DOHH2 (cell line): ENCODE measurements at regions not wholly inside any gene's neighbourhood (a gene's known extent, or its start where the extent isn't known, plus 50 kb on each side); places are given as distances from the start of the nearest gene placed in this dataset.

Source experiments
- H3F3A ChIP-seq: fragments of 200-600 bp; sonication (generic), shearing (Covaris generic); 2 replicates; pipeline ENCODE4 v1.6.0; 2016; ENCODE audit warnings: antibody characterized with exemption, mild to moderate bottlenecking; ENCODE audit not compliant: control insufficient read depth, insufficient read depth
- H3K27ac ChIP-seq: fragments of 200-600 bp; sonication (generic); 2 replicates; pipeline ENCODE4 v1.5.1; 2014; ENCODE audit warnings: low read depth, mild to moderate bottlenecking, low read length, moderate library complexity
- H3K27me3 ChIP-seq: fragments of 200-600 bp; sonication (generic); 2 replicates; pipeline ENCODE4 v1.6.1; 2014; ENCODE audit warnings: mild to moderate bottlenecking, low read length, mixed read lengths; ENCODE audit not compliant: control insufficient read depth
- H3K36me3 ChIP-seq: fragments of 200-600 bp; sonication (generic); 2 replicates; pipeline ENCODE4 v1.6.1; 2014; ENCODE audit warnings: mild to moderate bottlenecking, low read length, moderate library complexity, mixed read lengths; ENCODE audit not compliant: control insufficient read depth
- H3K4me1 ChIP-seq: fragments of 200-600 bp; sonication (generic); 2 replicates; pipeline ENCODE4 v1.6.1; 2014; ENCODE audit warnings: mild to moderate bottlenecking, low read length, mixed read lengths; ENCODE audit not compliant: control insufficient read depth
- H3K4me2 ChIP-seq: fragments of 200-600 bp; sonication (generic); 2 replicates; pipeline ENCODE4 v1.6.0; 2014; ENCODE audit warnings: mild to moderate bottlenecking, low read length, moderate library complexity
- H3K4me3 ChIP-seq: fragments of 200-600 bp; sonication (generic); 2 replicates; pipeline ENCODE4 v1.5.1; 2014; ENCODE audit warnings: mild to moderate bottlenecking, low read length, mixed read lengths
- H3K79me2 ChIP-seq: fragments of 200-600 bp; sonication (generic); 2 replicates; pipeline ENCODE4 v1.6.1; 2014; ENCODE audit warnings: mild to moderate bottlenecking, low read length, mixed read lengths; ENCODE audit not compliant: control insufficient read depth
- H3K9me2 ChIP-seq: fragments of 200-600 bp; sonication (generic); replicated peaks from 2 replicates; pipeline ENCODE4 v1.6.1; 2014; ENCODE audit warnings: mild to moderate bottlenecking, low read length, mixed read lengths; ENCODE audit not compliant: control insufficient read depth
- H3K9me3 ChIP-seq: fragments of 200-600 bp; sonication (generic); 2 replicates; pipeline ENCODE4 v1.6.1; 2014; ENCODE audit warnings: antibody characterized with exemption, low read length, mixed read lengths; ENCODE audit not compliant: control insufficient read depth, insufficient read depth
- H4K20me1 ChIP-seq: fragments of 200-600 bp; sonication (generic); 2 replicates; pipeline ENCODE4 v1.6.0; 2014; ENCODE audit warnings: low read depth, mild to moderate bottlenecking, antibody characterized with exemption, low read length, moderate library complexity; ENCODE audit not compliant: control insufficient read depth, insufficient read depth
- CTCF ChIP-seq: fragments of 200-600 bp; sonication (generic); IDR thresholded peaks from one replicate; pipeline ENCODE4 v1.5.1; 2014; ENCODE audit warnings: antibody characterized with exemption, mild to moderate bottlenecking, low read depth, low read length; ENCODE audit not compliant: poor library complexity, severe bottlenecking
- EZH2phosphoT487 ChIP-seq: fragments of 200-600 bp; sonication (generic); IDR thresholded peaks from 2 replicates; pipeline ENCODE4 v1.6.1; 2017; ENCODE audit warnings: borderline replicate concordance, mild to moderate bottlenecking, antibody characterized with exemption, low read length, moderate library complexity, mixed read lengths

GRCh38 chr12:74900232-74900631, 309.4 kb downstream of the KCNC2 start:
- Histone ChIP-seq H3F3A (no peaks in the 10 kb centered on the region), H3K4me2 (no peak overlapping the region), H3K36me3 (no peaks in the 10 kb centered on the region), H3K79me2 (no peaks in the 10 kb centered on the region), H3K4me1 (no peaks in the 10 kb centered on the region), H3K27me3 (no peaks in the 10 kb centered on the region), H4K20me1 (no peaks in the 10 kb centered on the region), H3K4me3 (no peak overlapping the region), H3K27ac (no peak overlapping the region), H3K9me2 (no peaks in the 10 kb centered on the region), H3K9me3 (no peaks in the 10 kb centered on the region)
- no peak for TF ChIP-seq EZH2phosphoT487
- TF ChIP-seq CTCF: no peak

GRCh38 chr12:74903522-74903921, 306.1 kb downstream of the KCNC2 start:
- Histone ChIP-seq H3K4me3 (no peak overlapping the region), H3K36me3 (no peaks in the 10 kb centered on the region), H3K79me2 (no peaks in the 10 kb centered on the region), H4K20me1 (no peaks in the 10 kb centered on the region), H3K4me2 (no peak overlapping the region), H3K27ac (no peak overlapping the region), H3K27me3 (no peaks in the 10 kb centered on the region), H3K9me3 (no peaks in the 10 kb centered on the region), H3K4me1 (no peaks in the 10 kb centered on the region), H3F3A (no peaks in the 10 kb centered on the region), H3K9me2 (no peaks in the 10 kb centered on the region)
- TF ChIP-seq CTCF: peak; percentile 39
- TF ChIP-seq EZH2phosphoT487: no peak

GRCh38 chr12:74906224-74906623, 303.4 kb downstream of the KCNC2 start:
- Histone ChIP-seq H3K9me3 (no peaks in the 10 kb centered on the region), H3K4me2 (no peak overlapping the region), H3F3A (no peaks in the 10 kb centered on the region), H3K27ac (no peak overlapping the region), H3K4me1 (no peaks in the 10 kb centered on the region), H4K20me1 (no peaks in the 10 kb centered on the region), H3K79me2 (no peaks in the 10 kb centered on the region), H3K27me3 (no peaks in the 10 kb centered on the region), H3K9me2 (no peaks in the 10 kb centered on the region), H3K36me3 (no peaks in the 10 kb centered on the region), H3K4me3 (no peak overlapping the region)
- TF ChIP-seq EZH2phosphoT487 (no peak), CTCF (peak; percentile 9)

GRCh38 chr12:74910831-74911230, 298.8 kb downstream of the KCNC2 start:
- H3K27ac ChIP-seq: no peak overlapping the region
- no peaks in the 10 kb centered on the region for H3K4me1 ChIP-seq
- H3K36me3 ChIP-seq: no peaks in the 10 kb centered on the region
- no peaks in the 10 kb centered on the region for H4K20me1 ChIP-seq
- TF ChIP-seq EZH2phosphoT487: no peak
- TF ChIP-seq CTCF: no peak
- H3K79me2 ChIP-seq: no peaks in the 10 kb centered on the region
- no peaks in the 10 kb centered on the region for H3F3A ChIP-seq
- H3K9me2 ChIP-seq: no peaks in the 10 kb centered on the region
- no peak overlapping the region for H3K4me3 ChIP-seq
- H3K4me2 ChIP-seq: no peak overlapping the region
- H3K9me3 ChIP-seq: no peaks in the 10 kb centered on the region
- no peaks in the 10 kb centered on the region for H3K27me3 ChIP-seq
